ENCODE measurements at regions not wholly inside any gene's neighbourhood (a gene's known extent, or its start where the extent isn't known, plus 50 kb on each side); places are given as distances from the start of the nearest gene placed in this dataset.
A peak's percentile ranks its signal among the peaks of the same experiment; 100 is the strongest.
"Not testable (repeated sequence)": the region's sequence is repeated elsewhere in the genome, so short reads cannot be mapped to it uniquely, and the experiment has no call there.

GRCh38 chr5:98333921-98334320, 439.5 kb upstream of the RGMB start:
- DNase-seq: no peak

DNA sequence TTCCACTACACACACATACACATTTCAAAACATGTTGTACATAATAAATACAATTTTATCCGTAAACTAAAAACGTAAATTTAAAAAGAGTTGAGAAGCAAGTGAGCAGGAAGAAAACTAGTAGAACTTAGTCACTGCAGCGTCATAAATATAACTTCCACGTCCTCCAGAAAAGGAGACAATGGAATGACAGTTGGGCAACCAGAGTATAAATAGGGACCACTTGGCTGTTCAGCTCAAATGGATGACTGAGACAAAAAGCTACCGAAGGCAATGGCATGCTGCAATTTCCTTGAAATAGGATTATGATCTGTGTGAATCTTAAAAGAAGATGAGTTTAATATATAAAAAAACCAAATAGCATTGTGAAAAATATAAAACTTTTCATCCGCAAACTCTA, 438.5 kb upstream of the RGMB start:
- DNase-seq: no peak

- no peak for DNase-seq
These were observed 434.2 kb upstream of the RGMB start for GRCh38 chr5:98339141-98339848.

- DNase-seq: no peak
These were observed 432.1 kb upstream of the RGMB start for GRCh38 chr5:98341038-98342032.

- not testable (repeated sequence) for DNase-seq
These were observed 430.4 kb upstream of the RGMB start for GRCh38 chr5:98342958-98343660.

GRCh38 chr5:98349251-98349989, 424.0 kb upstream of the RGMB start:
- peak; percentile 7 for DNase-seq

DNA sequence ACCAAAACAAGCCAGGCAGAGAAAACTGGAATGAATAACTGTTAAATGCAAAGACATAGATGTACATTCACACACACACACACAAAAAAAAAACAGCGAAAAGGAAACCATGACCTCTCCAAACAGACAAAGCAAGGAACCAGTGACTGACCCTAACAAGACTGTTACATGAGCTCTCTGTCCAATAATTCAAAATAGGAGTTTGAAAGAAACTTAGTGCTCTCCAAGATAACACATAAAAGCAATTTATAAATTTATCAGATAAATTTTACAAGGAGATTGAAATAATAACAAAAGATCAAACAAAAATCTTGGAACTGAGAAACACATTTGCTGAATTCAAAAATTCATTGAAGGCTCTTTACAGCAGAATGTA, 423.5 kb upstream of the RGMB start:
- no peak for DNase-seq

DNA sequence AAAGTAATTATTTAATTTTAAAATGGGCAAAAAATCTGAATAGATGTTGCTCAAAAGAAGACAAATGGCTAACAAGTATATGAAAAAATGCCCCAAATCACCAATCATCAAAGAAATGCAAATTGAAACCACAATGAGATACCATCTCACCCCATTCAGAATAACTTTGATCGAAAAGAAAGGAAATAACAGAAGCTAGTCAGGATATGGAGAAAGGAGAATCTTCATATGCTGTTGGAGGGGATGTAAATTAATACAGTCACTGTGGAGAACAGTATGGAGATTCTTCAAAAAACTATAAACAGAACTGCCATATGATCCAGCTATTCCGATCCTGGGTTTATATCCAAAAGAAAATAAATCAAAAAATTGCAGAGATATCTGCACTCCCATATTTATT, 418.5 kb upstream of the RGMB start:
- DNase-seq: no peak

- DNase-seq: no peak
These were observed 412.9 kb upstream of the RGMB start for GRCh38 chr5:98360548-98360947.

DNA sequence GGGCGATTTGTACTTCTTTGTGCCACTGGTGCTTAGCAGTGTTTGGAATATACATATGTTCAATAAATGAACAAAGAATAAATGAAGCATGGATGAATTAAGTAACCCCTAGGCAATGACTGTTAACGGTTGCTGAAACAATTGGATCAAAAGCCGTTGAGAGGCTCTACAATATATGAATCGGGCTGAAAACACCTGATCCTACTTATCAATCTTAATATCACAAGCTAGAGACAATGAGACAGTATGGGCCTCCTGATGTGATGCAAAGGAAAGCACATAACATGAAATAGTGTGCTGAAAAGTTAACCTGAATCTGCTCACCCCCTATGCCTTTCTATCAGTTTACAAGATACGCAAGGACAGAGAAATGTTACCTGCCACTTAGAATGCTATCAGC, 410.3 kb upstream of the RGMB start:
- DNase-seq: no peak

- DNase-seq: no peak
These were observed 408.9 kb upstream of the RGMB start for GRCh38 chr5:98364549-98364948.

- DNase-seq: no peak
These were observed 408.3 kb upstream of the RGMB start for GRCh38 chr5:98365126-98365525.

DNA sequence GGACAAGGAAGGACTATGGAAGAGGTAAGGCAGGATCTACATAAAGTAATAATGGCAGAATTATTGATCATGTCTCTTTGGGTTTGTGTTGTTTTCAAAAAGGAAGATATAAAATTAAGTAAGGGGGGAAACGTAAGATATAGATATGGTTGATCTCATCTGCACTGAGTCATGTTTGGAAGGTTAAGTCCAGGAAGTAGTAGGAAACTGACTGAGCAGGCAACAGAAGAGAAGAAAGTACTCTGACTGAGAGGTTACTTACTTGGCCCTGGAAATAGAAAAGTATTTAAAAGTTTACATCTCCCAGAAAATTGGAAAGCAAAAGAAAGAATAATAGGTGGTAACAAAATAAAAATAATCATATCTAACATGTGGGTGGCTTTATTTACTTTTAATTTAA, 405.3 kb upstream of the RGMB start:
- DNase-seq: no peak

- DNase-seq: no peak
These were observed 401.1 kb upstream of the RGMB start for GRCh38 chr5:98372351-98372750.

- no peak for DNase-seq
These were observed 381.4 kb upstream of the RGMB start for GRCh38 chr5:98391921-98392625.

DNA sequence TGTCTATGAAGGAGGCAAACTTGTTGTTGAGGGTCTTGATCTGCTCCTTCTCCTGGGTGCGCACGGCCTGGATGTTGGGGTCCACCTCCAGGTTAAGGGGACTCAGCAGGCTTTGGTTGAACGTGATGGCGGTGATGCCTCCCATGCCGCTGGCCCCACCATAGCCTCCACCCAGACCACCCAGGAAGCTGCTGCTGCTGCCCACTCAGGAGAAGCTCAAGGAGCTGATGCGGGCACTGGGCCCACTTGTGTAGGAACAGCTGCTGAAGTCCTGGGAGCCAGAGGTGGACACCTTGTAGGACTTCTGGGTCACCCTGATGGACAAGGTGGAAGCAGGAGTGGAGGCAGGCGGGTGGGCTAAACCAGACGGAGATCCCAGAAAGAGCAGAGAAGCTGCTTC, 380.3 kb upstream of the RGMB start:
- not testable (repeated sequence) for DNase-seq

DNA sequence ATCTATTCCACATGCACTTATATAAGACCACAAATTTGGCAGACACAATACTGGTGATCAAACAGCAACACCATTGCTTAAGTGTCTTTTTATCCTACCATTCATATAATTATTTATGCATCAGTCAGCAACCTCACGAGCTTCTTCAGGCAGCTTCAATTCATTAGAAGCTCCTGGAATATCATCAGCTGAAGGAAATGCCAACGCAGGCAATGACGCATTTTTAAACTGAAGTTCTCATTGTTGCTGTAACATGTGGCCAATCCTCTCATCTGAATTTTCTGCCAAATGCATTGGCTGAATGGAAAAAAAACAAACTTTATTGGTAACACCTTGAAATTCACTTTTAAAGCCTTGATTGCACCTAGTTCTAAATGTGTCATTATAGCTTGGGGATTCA, 376.4 kb upstream of the RGMB start:
- no peak for DNase-seq

DNA sequence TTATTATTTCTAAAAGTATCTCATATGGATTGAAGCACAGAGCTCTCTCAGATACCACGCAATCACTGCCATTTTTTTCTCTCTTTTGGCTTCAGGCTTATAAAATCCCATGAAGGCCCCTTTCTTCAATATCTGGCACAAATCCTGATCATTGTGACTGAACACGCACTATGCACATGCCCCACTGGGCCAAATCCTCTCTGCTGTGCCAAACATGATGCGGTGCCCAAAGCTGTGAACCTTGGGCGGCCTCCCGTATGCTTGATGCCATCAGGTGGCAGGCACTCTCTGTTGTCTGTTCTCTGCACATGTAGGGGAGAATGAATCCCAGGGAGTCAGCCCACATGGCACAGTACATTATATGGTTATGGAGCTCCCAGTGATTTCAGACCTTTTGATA, 375.0 kb upstream of the RGMB start:
- no peak for DNase-seq

- no peak for DNase-seq
These were observed 371.8 kb upstream of the RGMB start for GRCh38 chr5:98401656-98402055.

DNA sequence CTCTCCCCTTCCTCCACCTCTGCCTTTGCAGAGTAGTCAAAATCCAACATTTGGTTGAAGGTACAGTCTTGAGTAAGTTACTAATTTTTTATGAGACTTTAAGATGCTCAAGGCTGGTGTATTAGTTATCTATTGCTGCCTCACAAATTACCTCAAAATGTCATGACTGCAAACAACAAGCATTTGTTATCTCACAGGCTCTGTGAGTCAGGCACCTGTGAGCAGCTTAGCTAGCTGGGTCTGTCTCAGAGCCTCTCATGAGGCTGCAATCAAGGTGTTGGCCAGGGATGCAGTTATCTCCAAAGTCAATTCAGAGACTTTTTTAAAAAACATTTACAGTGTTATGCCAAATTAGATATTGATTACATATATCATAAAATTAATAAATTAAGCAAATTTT, 371.3 kb upstream of the RGMB start:
- DNase-seq: no peak

DNA sequence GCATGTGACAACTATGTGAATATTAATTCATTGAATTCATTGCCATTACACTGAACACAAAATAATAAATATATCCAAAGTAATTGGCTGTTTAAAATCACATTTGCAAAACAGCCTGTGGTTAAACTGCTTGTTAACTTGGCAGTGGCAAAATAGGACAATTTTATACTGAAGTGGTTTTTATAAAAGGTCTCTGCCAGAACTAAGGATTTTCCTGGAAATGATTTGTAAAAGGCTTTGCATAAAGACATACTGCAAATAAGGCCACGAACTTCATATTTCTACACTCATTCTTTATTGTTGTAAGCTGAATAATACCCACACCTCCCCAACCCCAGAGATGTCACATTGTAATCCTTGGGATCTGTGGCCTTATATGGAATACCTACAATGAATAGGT, 370.3 kb upstream of the RGMB start:
- no peak for DNase-seq

- DNase-seq: no peak
These were observed 358.5 kb upstream of the RGMB start for GRCh38 chr5:98414938-98415337.
